Brain pericyte (primary cell): ENCODE measurements at regions not wholly inside any gene's neighbourhood (a gene's known extent, or its start where the extent isn't known, plus 50 kb on each side); places are given as distances from the start of the nearest gene placed in this dataset.

Experiments
- DNase-seq: peaks from one replicate; pipeline ENCODE4 v3.0.0-alpha.2; 2012; ENCODE audit warnings: low read depth, low spot score

DNA sequence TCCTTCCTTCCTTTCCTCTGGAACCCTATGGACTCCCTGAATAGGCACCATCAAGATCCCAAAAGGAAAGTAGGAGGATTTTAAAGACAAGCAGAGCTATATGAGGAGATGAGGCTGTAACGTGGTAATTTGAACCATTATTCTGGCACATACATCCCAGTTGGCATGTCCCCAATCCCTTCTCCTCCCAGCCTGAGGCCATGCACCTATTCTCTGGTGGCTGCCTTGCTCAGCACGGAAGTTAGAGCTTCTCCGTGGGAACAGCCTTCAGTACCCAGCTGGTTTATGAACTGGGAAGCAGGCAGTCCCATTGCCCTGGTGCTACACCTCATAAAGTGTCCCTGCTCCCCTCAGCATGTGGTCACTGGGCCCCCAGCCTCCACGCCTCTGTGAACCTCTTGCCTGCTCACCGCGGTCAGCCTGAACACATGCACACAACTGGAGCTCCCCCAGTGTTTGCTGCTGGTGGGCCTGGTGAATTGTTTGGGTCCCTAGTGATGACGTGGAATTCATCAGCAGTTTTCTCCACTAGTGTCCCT, 139.9 kb upstream of the PLET1 start:
- no peak for DNase-seq

- no peak for DNase-seq
Measured at GRCh38 chr11:112401036-112401769, 140.5 kb upstream of the PLET1 start.

- no peak for DNase-seq
Measured at GRCh38 chr11:112403432-112403831, 142.8 kb upstream of the PLET1 start.

DNA sequence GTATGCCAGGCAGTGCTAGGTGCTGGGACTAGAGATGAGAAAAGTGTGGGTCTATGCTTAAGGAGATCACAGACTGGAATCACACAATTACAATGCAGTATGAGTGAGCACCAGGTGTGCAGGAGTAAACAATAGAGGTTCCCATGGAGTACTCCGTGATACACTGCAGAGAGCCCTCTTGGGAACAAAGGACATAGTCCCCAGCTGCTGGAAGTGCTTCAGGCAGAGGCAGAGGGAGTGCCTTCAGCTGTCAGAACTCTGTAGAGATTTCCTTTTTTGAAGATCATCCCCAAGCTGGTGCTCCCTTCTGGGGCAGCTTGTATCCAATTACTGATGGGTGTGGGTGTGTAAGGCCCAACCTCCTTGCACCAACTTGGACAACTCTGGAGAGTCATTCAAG, 143.5 kb upstream of the PLET1 start:
- no peak for DNase-seq

DNA sequence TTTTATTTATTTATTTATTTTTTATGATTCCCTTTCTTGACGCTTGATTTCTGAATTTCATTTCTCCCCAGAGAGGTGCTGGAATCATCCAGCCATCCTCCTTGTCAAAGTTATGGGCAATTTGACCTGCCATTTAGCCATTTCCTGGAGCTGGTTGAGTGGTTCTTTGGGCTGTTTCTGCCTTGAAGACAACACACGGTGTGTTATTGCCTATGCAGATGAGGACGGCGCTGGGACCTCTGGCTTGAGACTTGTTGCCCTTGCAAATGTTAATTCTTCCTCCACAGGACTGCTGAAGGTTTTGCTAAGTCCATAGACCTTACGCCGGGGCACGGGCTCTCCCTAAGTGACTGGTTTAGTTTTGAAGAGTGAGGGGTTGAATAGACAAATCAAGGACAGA, 147.9 kb upstream of the PLET1 start:
- no peak for DNase-seq

DNA sequence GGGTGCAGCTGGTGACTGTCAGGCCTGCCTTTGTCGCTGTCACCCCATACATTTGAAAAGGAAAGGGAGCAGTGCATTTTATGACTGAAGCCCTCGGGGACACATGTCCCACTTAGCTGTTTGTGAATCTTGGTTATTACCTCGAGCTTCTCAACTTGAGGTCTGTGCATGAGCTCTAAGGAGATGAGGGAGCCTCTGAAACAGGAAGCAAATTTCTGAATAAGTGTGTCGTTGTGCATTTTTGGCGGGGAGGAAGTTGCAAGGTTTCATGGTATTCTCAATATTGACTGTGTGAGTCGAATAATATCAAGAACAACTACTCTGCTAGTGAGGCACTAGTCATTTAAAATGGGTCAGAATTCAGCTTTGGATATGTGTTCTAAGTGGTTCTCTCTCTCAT, 149.7 kb upstream of the PLET1 start:
- no peak for DNase-seq

DNA sequence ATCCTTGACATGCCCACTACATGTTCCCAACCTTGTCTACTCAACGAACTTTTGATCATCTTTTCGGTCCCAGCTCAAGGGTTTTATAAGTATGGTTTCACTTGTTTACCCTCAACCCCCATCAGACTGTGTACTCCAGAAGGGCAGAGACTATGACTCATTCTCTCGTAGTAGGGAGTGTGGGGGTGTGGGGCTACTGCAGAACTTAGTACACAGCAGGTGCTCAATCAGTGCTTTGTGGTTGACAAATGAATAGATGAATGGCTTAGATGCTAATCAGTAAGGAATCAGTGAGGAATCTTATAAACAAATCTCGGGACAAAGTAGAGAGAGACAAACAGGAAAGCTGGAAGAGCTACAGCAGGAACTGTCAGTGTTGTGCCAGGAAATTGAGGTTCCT, 151.7 kb upstream of the PLET1 start:
- no peak for DNase-seq

DNA sequence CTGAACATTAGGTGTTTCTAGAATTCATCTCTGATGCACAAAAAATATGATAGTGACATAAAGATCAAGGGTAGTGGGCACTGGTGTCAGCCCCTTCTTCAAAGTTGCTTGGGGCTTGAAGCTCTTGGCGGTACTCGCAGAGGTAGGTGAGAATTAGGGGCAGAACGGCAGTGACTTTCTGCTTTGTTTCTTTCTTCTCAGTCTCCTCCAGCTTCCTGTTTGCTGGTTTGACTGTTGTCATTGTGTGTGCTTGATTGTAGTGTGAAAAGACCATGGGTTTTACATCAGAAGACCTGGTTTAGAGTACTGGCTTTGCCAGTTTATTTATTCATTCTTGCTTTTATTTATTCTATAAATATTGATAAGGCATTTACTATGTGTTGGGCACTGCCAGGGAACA, 156.7 kb upstream of the PLET1 start:
- no peak for DNase-seq

- DNase-seq, result no peak
Measured at GRCh38 chr11:112418438-112418837, 157.8 kb upstream of the PLET1 start.

GRCh38 chr11:112421879-112422278, 161.2 kb upstream of the PLET1 start:
- DNase-seq, result no peak

DNA sequence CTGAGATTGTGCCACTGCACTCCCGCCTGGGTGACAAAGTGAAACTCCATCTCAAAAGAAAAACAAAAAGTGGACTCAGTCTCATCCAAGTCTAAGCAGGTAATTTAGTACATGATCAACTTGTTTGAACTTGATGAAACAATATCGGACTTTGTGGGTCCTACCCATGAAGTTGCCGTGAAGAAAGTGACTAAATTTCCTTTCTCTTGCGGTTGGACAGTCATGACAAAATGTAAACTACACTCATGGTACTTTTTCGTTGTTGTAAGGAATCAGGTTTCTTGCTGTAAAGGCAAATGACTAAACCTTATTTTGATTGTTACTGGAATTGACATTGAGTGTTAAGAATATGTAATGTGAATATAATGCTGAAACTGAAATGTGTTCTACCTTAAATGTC, 164.5 kb upstream of the PLET1 start:
- DNase-seq, result no peak

DNA sequence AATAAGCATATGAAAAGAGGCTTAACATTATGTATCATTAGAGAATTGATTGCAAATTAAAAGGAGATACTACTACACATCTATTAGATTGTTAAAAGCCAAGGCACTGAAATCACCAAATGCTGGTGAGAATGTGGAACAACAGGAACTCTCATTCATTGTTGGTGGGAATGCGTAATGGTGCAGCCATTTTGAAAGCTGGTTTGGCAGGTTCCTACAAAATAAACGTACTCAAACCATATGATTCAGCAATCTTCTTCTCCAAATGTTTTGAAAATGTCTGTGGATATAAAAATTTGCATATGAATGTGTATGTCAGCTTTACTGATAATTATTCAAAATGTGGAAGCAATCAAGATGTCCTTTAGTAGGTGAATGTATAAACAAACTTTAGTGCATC, 176.4 kb upstream of the PLET1 start:
- DNase-seq, result no peak

- DNase-seq, result no peak
Measured at GRCh38 chr11:112439614-112440013, 179.0 kb upstream of the PLET1 start.

DNA sequence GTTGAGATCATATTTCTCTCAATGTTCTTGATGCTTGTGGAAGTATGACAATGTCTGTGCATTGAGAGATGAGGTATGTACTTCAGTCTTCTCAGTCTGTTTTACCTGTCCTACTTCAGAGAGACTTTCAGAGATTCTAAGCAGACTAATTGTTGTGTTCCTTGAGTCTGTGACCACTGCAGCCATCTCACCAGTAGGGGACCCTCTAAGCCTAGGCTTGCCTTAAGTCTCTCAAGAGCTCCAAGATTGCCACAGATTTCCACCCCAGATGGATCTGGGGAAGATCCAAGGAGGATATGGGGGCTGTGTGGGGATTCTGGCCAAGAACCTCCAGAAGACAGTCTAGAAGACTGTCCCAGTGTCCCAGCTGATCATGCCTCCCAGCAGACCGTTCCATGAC, 179.9 kb upstream of the PLET1 start:
- no peak for DNase-seq

DNA sequence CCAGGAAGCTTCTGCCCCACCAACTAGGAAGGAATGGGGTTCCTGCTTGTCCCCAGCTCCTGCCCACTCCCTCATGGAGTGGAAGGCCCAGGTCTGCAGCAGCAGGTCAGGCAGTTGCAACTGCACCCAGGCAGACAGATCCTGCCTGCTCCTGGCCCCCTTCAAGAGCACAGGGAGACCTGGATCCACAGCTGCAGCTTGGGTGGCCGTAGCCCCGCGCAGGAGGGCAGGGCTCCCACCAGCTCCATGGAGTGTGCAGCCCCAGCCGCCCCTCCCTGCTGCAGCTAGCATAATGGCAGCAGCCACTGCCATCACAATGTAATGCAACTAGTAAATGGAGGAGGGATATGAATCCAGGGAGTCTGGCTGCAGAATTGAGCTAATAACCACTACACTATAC, 187.5 kb upstream of the PLET1 start:
- DNase-seq, result no peak

- no peak for DNase-seq
Measured at GRCh38 chr11:112448806-112449205, 188.1 kb upstream of the PLET1 start.

DNA sequence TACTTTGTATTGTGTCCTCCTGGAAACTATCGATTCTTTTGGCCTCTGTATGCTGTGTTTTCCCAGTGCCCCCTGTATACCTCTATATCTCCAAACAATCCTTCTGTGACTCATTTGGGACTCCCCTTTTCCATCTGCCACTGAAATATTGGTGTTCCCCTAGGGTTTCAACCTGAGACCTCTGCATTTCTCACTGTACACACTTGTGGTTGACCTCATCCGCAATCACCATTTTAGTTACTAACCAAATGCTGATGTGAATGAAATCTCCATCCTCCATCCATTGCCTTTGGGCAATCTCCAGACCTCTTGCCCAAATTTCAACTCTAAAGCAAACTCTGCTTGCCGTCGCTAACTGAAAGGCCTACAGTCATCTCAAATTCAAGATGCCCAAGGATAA, 190.6 kb upstream of the PLET1 start:
- no peak for DNase-seq

GRCh38 chr11:112453601-112454577, 193.2 kb upstream of the PLET1 start:
- no peak for DNase-seq

DNA sequence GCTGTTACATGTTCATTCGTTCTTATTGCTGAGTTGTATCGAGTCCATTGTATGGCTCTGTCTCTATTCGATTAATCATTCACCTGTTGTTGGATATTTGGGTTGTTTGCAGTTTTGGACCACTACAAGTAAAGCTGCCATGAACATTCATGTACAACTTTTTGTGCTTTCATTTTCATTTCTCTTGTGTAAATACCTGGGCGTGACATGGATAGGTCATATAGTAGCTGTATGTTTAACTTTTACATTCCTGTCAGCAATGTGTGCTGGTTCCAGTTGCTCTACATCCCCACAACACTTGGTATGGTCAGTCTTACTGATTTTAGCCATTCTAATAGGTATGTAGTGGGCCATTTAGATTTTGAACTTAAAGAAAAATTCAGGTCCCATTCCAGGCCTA, 194.2 kb upstream of the PLET1 start:
- no peak for DNase-seq

GRCh38 chr11:112455791-112456190, 195.1 kb upstream of the PLET1 start:
- DNase-seq, result no peak

DNA sequence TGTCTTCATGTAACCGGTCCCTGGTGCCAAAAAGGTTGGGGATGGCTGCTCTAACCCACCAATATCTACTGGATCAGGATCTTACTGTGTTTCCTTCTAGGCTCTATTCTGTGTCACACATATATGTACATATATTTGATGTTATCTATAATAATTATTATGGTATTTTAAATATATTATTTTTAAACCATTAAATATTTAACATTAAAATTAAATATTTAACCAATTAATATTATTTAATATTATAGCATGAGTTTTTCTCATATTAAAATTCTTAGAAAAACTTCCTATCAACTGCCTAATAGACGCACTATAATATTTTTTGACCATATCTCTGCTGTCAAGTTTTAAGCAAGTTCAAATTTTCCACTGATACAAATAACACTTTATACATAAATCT, 196.9 kb upstream of the PLET1 start:
- DNase-seq, result no peak

GRCh38 chr11:112459001-112459400, 198.3 kb upstream of the PLET1 start:
- DNase-seq, result no peak

DNA sequence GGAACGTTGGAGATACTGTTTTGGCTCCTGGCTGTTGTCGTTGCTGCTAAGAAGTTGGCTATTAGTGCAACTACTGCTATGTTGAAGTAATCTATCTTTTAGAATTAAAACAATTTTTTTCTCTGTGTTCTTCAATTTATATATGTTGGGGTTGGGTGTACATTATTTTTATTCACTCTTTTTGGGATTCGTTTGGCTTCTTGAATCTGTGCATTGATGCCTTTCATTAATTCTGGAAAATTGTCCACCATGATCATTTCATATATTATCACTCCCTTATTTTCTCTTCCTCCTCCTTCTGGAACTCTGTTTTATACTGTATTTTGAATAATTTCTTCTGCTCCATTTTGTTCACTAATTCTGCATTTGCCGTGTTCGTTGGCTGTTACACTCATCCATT, 199.5 kb upstream of the PLET1 start:
- no peak for DNase-seq
